ENCODE measurements at regions not wholly inside any gene's neighbourhood (a gene's known extent, or its start where the extent isn't known, plus 50 kb on each side); places are given as distances from the start of the nearest gene placed in this dataset.

GRCh38 chr18:26642440-26643348 is 94.3 kb upstream of the KCTD1 start:
- TF ChIP-seq SP1 (IDR thresholded peaks at IDR 0.05) (no peak), SP1 (CRISPR knock-in tag; IDR thresholded peaks at IDR 0.05) (no peak), POLR2A (IDR thresholded peaks at IDR 0.05; ENCODE audit: insufficient read depth in 1 of 2, low read depth in 2 of 2, low read length in 2 of 2) (no peak), NBN (conservative IDR thresholded peaks at IDR 0.05) (no peak), ZNF580 (CRISPR knock-in tag; IDR thresholded peaks at IDR 0.05; ENCODE audit: borderline replicate concordance, low read depth) (no peak)
